IgD-negative memory B cell (primary cell): ENCODE measurements at regions not wholly inside any gene's neighbourhood (a gene's known extent, or its start where the extent isn't known, plus 50 kb on each side); places are given as distances from the start of the nearest gene placed in this dataset.

Experiments
- H3K27ac Mint-ChIP-seq, 3 donors: one replicate each; pipeline ENCODE4 v1.8.0; 2020 to 2022; ENCODE audit warnings: mild to moderate bottlenecking in 3 of 3, mixed read lengths in 3 of 3, moderate library complexity in 1 of 3
- H3K27me3 Mint-ChIP-seq: one replicate; pipeline ENCODE4 v1.8.0; 2021; ENCODE audit warnings: mixed read lengths
- H3K36me3 Mint-ChIP-seq: one replicate; pipeline ENCODE4 v1.8.0; 2020; ENCODE audit warnings: mild to moderate bottlenecking, mixed read lengths
- H3K4me1 Mint-ChIP-seq, 3 donors: one replicate each; pipeline ENCODE4 v1.8.0; 2020 to 2022; ENCODE audit warnings: mixed read lengths in 3 of 3, mild to moderate bottlenecking in 1 of 3
- H3K4me3 Mint-ChIP-seq, 4 donors: one replicate each; pipeline ENCODE4 v1.8.0; 2020 to 2022; ENCODE audit warnings: mild to moderate bottlenecking in 4 of 4, mixed read lengths in 4 of 4, moderate library complexity in 3 of 4
- H3K9me3 Mint-ChIP-seq, 3 donors: one replicate each; pipeline ENCODE4 v1.8.0; 2020 to 2021; ENCODE audit warnings: mixed read lengths in 3 of 3, mild to moderate bottlenecking in 1 of 3

DNA sequence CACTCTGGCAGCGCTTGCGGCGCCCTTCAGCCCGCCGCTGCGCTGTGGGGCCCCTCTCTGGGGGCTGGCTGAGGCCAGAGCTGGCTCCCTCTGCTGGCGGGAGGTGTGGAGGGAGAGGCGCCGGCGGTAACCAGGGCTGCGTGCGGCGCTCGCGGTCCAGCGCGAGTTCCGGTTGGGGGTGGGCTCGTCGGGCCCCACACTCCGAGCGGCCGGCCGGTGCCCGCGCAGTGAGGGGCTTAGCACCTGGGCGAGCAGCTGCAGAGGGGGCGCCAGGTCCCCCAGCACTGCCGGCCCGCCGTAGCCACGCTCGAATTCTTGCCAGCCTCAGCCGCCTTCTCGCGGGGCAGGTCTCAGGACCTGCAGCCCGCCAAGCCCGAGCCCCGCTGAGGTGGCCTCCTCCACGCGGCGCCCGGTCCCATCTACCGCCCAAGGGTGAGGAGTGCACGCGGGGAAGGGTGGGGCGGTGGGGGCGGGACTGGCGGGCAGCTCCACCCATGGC lies 879.0 kb upstream of the SLITRK5 start:
- Mint-ChIP-seq H3K4me3 (no peak overlapping the region), H3K9me3 (peaks cover 2 to 13% (median 10%) of the 10 kb centered on the region in 3 donors), H3K4me1 (no peaks in the 10 kb centered on the region), H3K27me3 (no peaks in the 10 kb centered on the region), H3K27ac (no peak overlapping the region), H3K36me3 (no peaks in the 10 kb centered on the region)

DNA sequence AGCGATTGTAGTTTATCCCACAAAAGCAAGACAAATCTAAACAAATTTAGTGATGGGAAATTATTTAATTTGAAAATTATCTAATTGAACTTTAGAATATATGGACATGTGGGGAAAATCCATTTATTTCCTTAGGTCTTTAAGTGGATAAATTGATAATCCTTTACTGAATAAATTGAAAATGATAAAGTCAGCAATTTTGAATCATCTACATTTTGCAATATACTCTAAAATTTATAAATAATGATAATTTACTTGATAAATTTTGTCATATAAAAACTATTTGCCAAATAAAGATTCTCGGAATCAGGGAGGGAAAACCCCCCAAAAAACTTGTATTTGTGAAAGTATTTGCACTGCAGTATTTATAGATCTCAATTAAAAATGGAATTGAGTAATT lies 875.3 kb upstream of the SLITRK5 start:
- Mint-ChIP-seq H3K4me1 (no peaks in the 10 kb centered on the region), H3K9me3 (peaks cover 0 to 17% (median 5%) of the 10 kb centered on the region in 3 donors), H3K36me3 (no peaks in the 10 kb centered on the region), H3K27me3 (no peaks in the 10 kb centered on the region), H3K27ac (no peak overlapping the region), H3K4me3 (no peak overlapping the region)

DNA sequence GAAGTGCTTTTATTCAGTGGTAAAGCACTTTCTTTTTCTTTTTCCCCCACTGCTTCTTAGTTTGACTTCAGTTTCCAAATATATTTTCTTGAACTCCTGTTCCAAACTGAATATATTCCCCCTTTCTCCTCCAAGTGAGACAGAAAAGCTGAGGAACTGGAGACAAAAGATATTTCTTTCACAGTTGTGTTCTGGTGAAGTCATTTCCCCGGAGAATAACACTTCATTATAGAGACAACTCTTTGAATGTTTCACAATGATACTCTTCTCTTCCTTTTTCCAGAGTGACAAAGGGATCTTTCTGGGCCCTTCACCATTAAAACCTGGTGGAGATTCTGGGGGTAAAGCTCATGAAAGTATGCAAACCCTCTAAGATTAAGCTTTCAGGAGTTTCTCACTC lies 860.8 kb upstream of the SLITRK5 start:
- Mint-ChIP-seq H3K9me3 (peaks cover 0 to 17% (median 5%) of the 10 kb centered on the region in 3 donors), H3K27me3 (no peaks in the 10 kb centered on the region), H3K4me3 (no peak overlapping the region), H3K4me1 (no peaks in the 10 kb centered on the region), H3K27ac (no peak overlapping the region), H3K36me3 (no peaks in the 10 kb centered on the region)

DNA sequence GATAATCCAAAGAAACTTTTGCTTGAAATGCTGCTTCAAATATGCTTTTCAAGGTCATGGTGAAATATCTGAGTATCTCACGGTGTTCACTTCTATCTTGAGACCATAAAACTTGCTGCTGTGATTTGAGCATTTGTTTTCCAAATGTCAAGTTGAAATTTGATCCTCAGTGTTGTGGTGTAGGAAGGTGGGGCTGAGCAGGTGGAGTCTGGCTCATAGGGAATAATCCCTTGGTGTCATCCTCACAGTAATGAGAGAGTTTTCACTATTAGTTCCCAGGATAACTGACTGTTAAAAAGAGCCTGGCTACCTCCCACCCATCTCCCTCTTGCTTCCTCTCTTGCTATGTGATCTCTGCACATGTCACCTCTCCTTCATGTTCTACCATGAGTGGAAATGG lies 858.0 kb upstream of the SLITRK5 start:
- H3K27me3 Mint-ChIP-seq = no peaks in the 10 kb centered on the region
- H3K9me3 Mint-ChIP-seq = peaks cover 2 to 8% (median 3%) of the 10 kb centered on the region in 3 donors
- H3K36me3 Mint-ChIP-seq = no peaks in the 10 kb centered on the region
- H3K27ac Mint-ChIP-seq = no peak overlapping the region
- peak overlapping the region in 1 of 4 donors; percentile 74 for H3K4me3 Mint-ChIP-seq
- H3K4me1 Mint-ChIP-seq = no peaks in the 10 kb centered on the region

DNA sequence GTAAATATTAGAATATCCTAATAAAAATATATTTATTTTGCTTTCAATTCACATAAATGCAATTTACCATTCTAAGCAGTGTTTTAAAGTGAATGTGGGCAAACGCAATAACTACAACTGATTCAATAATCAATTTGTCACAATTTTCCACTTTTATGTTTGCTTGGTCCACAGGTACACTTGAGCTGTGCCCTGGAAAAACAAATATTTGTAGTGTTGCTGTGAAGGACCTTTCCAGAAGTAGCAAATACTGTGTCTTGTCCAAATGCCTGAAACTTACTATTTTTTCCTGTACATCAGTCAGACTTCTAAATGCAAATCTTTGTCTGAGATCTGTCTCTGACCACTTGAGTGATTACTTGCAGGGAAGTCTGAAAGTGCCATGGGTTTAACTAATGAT lies 845.8 kb upstream of the SLITRK5 start:
- no peaks in the 10 kb centered on the region for H3K36me3 Mint-ChIP-seq
- H3K27ac Mint-ChIP-seq = no peak overlapping the region
- H3K4me3 Mint-ChIP-seq = no peak overlapping the region
- H3K4me1 Mint-ChIP-seq = no peaks in the 10 kb centered on the region
- H3K9me3 Mint-ChIP-seq = peaks cover 0 to 13% (median 3%) of the 10 kb centered on the region in 3 donors
- H3K27me3 Mint-ChIP-seq = no peaks in the 10 kb centered on the region

DNA sequence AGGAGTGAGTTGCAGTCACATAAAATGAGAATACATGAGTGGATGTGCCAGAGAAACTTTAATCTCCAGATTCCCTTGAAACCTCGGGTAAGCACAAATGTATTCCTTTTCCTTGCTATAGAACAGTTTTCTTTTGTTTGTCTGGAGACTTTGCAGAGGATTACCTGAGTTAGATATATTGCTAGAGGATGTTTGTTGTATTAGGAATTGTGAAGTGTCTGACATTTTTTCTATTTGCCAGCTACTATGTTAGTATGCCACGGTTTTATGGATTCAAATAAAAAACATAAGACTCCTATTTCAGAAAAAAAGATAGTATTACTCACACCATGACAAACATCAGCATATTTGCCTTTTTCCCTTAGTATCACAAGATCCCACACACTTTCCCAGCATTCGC lies 844.9 kb upstream of the SLITRK5 start:
- Mint-ChIP-seq H3K27ac (no peak overlapping the region), H3K4me1 (no peaks in the 10 kb centered on the region), H3K9me3 (peaks cover 0 to 13% (median 3%) of the 10 kb centered on the region in 3 donors), H3K27me3 (no peaks in the 10 kb centered on the region), H3K4me3 (no peak overlapping the region), H3K36me3 (no peaks in the 10 kb centered on the region)

DNA sequence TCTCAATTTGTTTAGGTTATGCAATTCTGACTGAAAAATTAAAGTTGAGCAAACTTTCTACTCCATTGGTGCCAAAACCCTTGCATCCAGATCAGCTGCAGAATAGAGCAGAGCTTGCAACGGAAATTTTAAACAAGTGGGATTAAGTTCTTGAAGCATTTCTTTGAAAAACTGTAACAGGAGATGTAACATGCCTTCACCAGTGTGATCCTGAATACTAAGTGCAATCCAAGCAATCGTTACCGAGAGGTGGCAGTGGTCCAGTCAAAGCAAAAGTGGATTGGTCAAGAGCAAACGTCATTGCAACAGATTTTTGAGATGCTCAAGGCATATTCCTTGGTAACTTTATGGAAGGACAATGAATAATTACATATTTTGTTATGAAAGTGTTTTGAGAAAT lies 841.1 kb upstream of the SLITRK5 start:
- H3K27me3 Mint-ChIP-seq = no peaks in the 10 kb centered on the region
- peaks cover 3 to 11% (median 3%) of the 10 kb centered on the region in 3 donors for H3K9me3 Mint-ChIP-seq
- no peak overlapping the region for H3K4me3 Mint-ChIP-seq
- H3K27ac Mint-ChIP-seq = no peak overlapping the region
- H3K4me1 Mint-ChIP-seq = no peaks in the 10 kb centered on the region
- H3K36me3 Mint-ChIP-seq = no peaks in the 10 kb centered on the region

DNA sequence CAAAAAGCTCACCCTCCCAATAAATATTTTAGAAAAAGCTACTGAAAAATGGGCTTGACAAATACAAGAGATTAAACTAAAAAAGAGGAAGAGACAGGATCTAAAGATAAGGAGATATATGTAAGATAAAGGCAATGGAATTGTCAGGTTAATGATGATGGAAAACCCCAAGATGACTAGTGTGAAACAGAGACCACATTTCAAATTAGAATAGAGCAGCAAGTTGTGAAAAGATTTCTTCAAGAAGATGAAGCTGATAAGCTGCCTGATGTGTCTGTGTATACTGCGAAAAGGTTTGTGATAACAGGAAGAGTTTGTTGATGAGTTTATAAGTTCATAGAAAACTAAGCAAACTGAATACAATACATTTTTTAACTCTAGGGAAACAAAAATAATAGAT lies 840.1 kb upstream of the SLITRK5 start:
- peaks cover 6 to 15% (median 7%) of the 10 kb centered on the region in 3 donors for H3K9me3 Mint-ChIP-seq
- no peaks in the 10 kb centered on the region for H3K4me1 Mint-ChIP-seq
- H3K36me3 Mint-ChIP-seq = no peaks in the 10 kb centered on the region
- no peak overlapping the region for H3K4me3 Mint-ChIP-seq
- no peak overlapping the region for H3K27ac Mint-ChIP-seq
- H3K27me3 Mint-ChIP-seq = no peaks in the 10 kb centered on the region

DNA sequence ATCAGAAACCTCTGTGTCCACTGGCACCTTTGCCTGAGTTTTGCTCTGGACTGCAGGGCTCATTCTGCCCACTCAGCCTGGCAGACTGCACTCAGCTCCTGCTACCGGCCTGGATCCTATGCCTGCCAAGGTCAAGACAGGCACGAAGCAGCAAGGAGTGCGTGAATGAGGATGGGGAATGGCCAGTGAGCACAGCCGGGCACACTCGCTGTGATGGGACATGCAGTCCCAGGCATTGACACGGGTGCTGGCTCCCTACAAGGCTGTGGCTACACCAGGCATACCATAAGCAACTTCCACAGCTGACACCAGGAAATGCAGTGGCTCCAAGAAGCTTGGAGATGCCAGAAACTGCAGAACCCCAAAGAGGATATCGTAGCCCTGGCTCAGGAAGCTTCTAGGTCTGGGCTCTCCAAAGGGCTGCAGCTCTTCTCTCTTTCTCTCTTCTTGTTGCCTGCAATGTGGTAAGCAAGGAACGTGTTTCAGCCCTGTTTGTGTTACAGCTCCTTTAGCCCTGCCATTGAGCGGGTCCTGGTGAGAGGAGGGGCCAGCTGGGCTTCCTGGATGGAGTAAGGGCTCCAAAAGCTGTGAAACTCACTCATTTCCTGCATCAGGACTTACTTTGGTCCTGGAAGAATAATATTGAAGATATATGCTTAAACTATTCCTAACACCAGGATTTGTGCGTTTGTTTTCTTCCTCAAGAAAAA lies 832.6 kb upstream of the SLITRK5 start:
- Mint-ChIP-seq H3K4me1 (peaks cover 0 to 1% (median 0%) of the 10 kb centered on the region in 3 donors), H3K4me3 (no peak overlapping the region), H3K36me3 (no peaks in the 10 kb centered on the region), H3K27ac (no peak overlapping the region), H3K27me3 (no peaks in the 10 kb centered on the region), H3K9me3 (peaks cover 5 to 30% (median 10%) of the 10 kb centered on the region in 3 donors)

DNA sequence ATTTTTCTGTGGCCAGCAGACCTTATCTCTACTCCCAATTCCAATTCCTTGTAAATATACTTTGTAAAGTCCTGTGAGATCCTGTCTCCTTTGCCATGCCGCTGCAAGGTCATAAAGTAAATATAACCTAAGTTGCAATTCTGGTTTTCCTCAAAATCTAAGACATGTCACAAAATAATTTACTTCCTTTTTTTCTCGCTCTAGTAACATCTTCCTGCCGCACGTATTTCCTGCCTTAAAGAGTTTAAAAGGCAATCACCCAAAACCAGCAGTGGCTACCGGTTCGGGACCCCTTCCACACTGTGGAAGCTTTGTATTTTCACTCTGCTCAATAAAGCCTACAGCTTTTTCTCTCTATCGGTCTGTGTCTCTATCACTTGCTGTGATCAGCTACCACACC lies 832.0 kb upstream of the SLITRK5 start:
- Mint-ChIP-seq H3K9me3 (peaks cover 5 to 26% (median 10%) of the 10 kb centered on the region in 3 donors), H3K4me1 (peaks cover 0 to 1% (median 0%) of the 10 kb centered on the region in 3 donors), H3K27me3 (no peaks in the 10 kb centered on the region), H3K4me3 (no peak overlapping the region), H3K27ac (no peak overlapping the region), H3K36me3 (no peaks in the 10 kb centered on the region)

DNA sequence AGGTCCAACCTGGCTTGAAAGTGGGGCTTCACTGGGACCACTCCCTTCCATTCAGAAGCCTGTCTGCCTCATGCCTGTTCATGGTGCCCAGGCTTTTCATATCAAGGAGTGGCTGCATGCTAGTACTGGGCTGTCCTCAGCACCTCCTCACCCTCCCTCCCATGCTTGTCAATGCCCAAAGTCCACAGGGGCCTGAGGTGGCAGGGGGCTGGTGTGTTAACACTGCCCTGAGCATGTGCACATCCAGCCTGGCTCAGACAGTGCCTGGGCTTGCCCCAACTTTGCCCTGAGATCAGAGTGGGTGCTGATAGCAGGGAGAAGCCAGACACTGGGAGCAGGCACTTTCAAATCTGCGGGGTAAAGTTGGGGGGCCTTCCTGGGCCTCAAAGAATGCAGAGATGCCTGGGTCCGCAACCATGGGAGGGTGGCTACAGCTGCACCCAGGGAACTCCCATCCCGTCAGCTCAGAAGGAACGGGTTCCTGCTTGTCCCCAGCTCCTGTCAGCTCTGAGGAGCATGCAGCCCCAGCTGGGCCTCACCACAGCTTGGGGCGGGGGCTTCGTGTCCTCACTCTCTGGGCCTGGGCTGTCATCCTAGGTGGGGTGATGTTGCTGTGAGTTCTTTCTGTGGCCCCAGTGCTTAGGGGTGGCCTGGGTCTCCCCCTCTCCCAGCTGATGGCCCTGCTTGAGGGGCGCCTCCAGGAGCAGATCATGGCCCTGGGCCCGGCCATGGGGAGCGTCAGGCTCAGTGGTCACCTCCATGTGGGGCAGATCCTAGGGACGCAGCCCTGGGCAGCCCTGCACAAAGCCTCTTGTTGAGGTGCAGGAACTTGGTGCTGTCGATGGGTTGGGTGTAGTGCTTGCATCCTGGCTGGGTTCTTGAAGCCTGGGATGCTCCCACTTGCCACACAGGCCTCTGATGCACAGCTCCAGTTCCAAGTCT lies 830.6 kb upstream of the SLITRK5 start:
- peaks cover 0 to 1% (median 0%) of the 10 kb centered on the region in 3 donors for H3K4me1 Mint-ChIP-seq
- no peaks in the 10 kb centered on the region for H3K27me3 Mint-ChIP-seq
- H3K9me3 Mint-ChIP-seq = peaks cover 5 to 25% (median 5%) of the 10 kb centered on the region in 3 donors
- H3K36me3 Mint-ChIP-seq = no peaks in the 10 kb centered on the region
- no peak overlapping the region for H3K4me3 Mint-ChIP-seq
- H3K27ac Mint-ChIP-seq = no peak overlapping the region

DNA sequence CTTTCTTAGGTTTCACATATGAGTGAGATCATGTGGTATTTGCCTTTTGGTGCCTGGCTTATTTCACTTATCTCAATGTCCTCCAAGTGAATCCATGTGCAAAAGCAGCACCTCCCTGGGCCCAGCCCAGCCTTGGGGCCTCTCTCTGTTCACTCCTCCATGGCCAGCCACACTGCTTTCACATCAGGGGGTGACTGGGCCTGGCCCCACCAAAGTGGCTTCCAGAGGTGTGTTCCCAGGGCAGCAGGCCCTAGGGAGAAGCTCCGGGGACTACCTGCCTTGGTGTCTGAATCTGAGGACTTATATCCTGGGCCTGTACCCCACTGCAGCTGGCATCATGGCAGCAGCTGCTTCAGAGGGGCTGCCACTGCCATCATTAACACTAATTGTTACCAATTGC lies 829.9 kb upstream of the SLITRK5 start:
- Mint-ChIP-seq H3K36me3 (no peaks in the 10 kb centered on the region), H3K27ac (no peak overlapping the region), H3K9me3 (peaks cover 1 to 25% (median 5%) of the 10 kb centered on the region in 3 donors), H3K27me3 (no peaks in the 10 kb centered on the region), H3K4me1 (peaks cover 0 to 1% (median 0%) of the 10 kb centered on the region in 3 donors), H3K4me3 (no peak overlapping the region)

DNA sequence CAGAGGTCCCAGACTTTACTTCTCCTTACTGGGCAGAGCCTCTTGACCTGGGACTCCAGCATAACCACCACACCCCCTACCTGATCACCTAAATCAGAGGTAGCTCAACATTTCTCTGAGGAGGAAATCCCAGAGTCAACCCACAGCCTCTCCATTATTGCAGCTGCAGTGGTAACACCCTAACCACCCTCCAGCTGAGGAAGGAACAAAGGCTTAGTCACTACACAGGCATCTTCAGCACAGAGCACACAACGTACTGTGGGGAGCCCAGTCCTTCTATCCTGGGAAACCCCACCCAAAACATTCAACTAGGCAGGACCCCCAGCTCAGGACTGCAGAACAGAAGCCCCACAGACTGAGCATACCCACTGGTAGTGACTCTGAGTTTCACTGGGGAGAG lies 824.7 kb upstream of the SLITRK5 start:
- Mint-ChIP-seq H3K4me3 (no peak overlapping the region), H3K36me3 (no peaks in the 10 kb centered on the region), H3K9me3 (peaks cover 0 to 20% (median 1%) of the 10 kb centered on the region in 3 donors), H3K4me1 (no peaks in the 10 kb centered on the region), H3K27ac (no peak overlapping the region), H3K27me3 (no peaks in the 10 kb centered on the region)

DNA sequence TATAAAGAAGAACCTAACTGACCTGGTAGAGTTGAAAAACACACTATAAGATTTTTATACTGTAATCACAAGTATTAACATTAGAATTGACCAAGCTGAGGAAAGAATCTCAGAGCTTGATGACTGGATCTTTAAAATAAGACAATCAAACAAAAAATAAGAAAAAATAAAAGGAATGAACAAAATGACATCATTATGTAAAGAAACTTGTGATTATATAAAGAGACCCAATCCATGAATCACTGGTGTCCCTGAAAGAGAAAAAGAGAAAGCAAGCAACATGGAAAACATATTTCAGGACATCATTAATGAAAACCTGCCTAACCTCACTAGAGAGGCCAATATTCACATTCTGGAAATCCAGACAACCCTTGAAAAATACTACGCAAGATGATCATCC lies 822.5 kb upstream of the SLITRK5 start:
- Mint-ChIP-seq H3K4me3 (no peak overlapping the region), H3K4me1 (no peaks in the 10 kb centered on the region), H3K9me3 (peaks cover 0 to 25% (median 1%) of the 10 kb centered on the region in 3 donors), H3K27me3 (no peaks in the 10 kb centered on the region), H3K36me3 (no peaks in the 10 kb centered on the region), H3K27ac (no peak overlapping the region)

DNA sequence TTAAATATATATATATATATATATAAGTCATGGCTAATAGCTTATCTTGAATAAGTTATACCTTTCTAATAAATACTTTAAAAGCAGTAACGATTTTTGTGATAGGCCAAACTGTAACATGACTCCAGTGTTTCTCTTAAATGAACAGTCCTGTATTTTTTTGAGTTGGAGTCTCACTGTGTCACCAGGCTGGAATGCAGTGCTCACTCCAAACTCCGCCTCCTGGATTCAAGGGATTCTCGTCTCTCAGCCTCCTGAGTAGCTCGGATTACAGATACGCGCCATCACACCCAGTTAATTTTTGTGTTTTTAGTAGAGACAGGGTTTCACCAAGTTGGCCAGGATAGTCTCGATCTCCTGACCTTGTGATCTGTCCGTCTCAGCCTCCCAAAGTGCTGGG lies 814.2 kb upstream of the SLITRK5 start:
- Mint-ChIP-seq H3K27me3 (no peaks in the 10 kb centered on the region), H3K4me3 (no peak overlapping the region), H3K9me3 (peaks cover 0 to 9% (median 2%) of the 10 kb centered on the region in 3 donors), H3K27ac (no peak overlapping the region), H3K36me3 (no peaks in the 10 kb centered on the region), H3K4me1 (no peaks in the 10 kb centered on the region)
